BE2C (cell line): ENCODE measurements at regions not wholly inside any gene's neighbourhood (a gene's known extent, or its start where the extent isn't known, plus 50 kb on each side); places are given as distances from the start of the nearest gene placed in this dataset.

Experiments
- DNase-seq: peaks from one replicate; pipeline ENCODE4 v3.0.0-alpha.2; 2020
- H3K27me3 ChIP-seq: fragments of 250-450 bp; sonication (Bioruptor Pico); 2 replicates; pipeline ENCODE4 v1.5.1; 2020; ENCODE audit warnings: mild to moderate bottlenecking
- H3K36me3 ChIP-seq: fragments of 250-450 bp; sonication (Bioruptor Pico); 2 replicates; pipeline ENCODE4 v1.5.1; 2020; ENCODE audit warnings: mild to moderate bottlenecking
- H3K4me1 ChIP-seq: fragments of 250-450 bp; sonication (Bioruptor Pico); 2 replicates; pipeline ENCODE4 v1.5.1; 2020
- H3K4me3 ChIP-seq: 2 replicates; pipeline ENCODE4 v1.5.1; 2011; ENCODE audit warnings: low read depth, low read length
- H3K9me3 ChIP-seq: fragments of 250-450 bp; sonication (Bioruptor Pico); 2 replicates; pipeline ENCODE4 v1.5.1; 2020
- TF ChIP-seq, protein P1 (sequence below): IDR thresholded peaks from 2 replicates; pipeline ENCODE4 v1.5.1; 2012; ENCODE audit warnings: mild to moderate bottlenecking, low read depth, low read length

DNA sequence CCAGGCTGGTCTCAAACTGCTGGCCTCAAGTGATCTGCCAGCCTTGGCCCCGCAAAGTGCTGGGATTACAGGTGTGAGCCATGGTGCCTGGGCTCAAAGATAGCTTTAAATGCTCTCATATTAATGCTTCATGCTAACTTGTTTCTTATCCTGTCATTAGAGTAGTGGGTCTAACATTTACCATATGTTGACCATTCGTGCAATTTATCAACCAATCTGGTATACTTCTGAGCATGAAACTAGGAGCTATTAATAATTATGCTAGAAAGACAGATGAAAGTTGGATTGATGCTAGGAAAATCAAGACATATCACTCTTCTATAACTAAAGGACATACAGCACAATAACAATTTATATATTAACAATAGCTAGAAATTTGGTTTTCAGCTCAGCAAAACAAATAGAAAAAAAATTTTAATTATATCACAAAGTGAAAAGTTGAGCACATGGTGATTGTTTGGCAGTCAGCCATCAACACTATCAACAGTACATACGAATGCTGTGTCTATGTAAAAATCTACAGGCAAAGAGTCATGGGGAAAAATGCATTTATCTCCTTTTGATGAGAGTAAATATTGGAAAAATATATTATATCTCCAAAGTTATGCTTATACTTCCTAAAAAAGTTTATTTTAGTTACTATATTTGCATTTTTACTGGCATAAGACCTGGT lies 112.1 kb upstream of the ABCB5 start:
- peak; percentile 52 for DNase-seq
- H3K4me3 ChIP-seq = no peak overlapping the region

DNA sequence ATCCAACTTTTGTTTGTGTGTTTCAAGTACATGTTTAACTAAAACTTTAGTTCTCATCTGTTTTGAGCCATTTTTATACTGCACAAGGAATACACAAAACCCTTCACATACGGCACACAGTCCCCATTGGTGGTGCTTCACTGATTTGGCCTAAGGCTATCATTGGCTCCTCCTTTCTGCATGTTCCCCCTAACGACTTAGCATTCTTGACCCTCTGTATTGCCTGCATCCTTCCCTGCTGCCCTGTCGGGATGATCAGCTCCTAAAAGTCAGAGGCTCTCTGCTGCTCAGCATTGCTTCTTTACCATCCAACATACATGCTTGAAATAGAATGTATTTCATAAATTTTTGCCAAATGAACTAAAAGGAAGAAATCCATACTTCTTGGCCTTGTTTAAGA lies 111.4 kb upstream of the ABCB5 start:
- H3K9me3 ChIP-seq = no peaks in the 10 kb centered on the region; the same call in 1 of the 2 replicates
- no peak overlapping the region for H3K4me3 ChIP-seq
- H3K27me3 ChIP-seq = no peaks in the 10 kb centered on the region
- no peak for DNase-seq
- H3K4me1 ChIP-seq = no peaks in the 10 kb centered on the region
- TF ChIP-seq, protein P1, sequence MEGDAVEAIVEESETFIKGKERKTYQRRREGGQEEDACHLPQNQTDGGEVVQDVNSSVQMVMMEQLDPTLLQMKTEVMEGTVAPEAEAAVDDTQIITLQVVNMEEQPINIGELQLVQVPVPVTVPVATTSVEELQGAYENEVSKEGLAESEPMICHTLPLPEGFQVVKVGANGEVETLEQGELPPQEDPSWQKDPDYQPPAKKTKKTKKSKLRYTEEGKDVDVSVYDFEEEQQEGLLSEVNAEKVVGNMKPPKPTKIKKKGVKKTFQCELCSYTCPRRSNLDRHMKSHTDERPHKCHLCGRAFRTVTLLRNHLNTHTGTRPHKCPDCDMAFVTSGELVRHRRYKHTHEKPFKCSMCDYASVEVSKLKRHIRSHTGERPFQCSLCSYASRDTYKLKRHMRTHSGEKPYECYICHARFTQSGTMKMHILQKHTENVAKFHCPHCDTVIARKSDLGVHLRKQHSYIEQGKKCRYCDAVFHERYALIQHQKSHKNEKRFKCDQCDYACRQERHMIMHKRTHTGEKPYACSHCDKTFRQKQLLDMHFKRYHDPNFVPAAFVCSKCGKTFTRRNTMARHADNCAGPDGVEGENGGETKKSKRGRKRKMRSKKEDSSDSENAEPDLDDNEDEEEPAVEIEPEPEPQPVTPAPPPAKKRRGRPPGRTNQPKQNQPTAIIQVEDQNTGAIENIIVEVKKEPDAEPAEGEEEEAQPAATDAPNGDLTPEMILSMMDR = no peak
- H3K36me3 ChIP-seq = no peaks in the 10 kb centered on the region

More for the DNA sequence above, 112.1 kb upstream of the ABCB5 start:
- no peaks in the 10 kb centered on the region for H3K27me3 ChIP-seq
- no peaks in the 10 kb centered on the region for H3K36me3 ChIP-seq
- no peaks in the 10 kb centered on the region; the same call in 1 of the 2 replicates for H3K9me3 ChIP-seq
- TF ChIP-seq, protein P1 = no peak
- H3K4me1 ChIP-seq = no peaks in the 10 kb centered on the region

DNA sequence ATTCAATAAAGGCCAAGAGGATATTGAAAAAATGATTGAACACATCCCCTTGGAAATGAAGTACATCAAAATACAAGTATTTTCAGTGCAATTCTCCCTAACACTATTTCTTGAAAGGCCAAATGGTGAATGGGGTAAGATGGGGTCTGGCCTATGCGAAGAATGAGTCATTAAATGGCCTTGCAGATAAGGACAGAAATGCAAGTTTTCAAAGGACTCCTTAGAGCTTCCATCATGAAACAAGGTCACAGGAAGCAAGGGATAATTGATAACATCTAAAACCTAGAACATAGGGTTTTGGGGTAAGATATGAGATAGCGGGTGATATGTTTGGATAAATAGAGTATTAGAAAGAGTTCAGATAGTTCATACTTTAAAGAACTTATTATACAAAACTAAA lies 109.3 kb upstream of the ABCB5 start:
- H3K9me3 ChIP-seq = no peaks in the 10 kb centered on the region; the same call in 1 of the 2 replicates
- DNase-seq = no peak
- H3K27me3 ChIP-seq = no peaks in the 10 kb centered on the region
- TF ChIP-seq, protein P1 = no peak
- peaks cover 19% of the 10 kb centered on the region for H3K4me1 ChIP-seq
- H3K36me3 ChIP-seq = no peaks in the 10 kb centered on the region
- H3K4me3 ChIP-seq = no peak overlapping the region

DNA sequence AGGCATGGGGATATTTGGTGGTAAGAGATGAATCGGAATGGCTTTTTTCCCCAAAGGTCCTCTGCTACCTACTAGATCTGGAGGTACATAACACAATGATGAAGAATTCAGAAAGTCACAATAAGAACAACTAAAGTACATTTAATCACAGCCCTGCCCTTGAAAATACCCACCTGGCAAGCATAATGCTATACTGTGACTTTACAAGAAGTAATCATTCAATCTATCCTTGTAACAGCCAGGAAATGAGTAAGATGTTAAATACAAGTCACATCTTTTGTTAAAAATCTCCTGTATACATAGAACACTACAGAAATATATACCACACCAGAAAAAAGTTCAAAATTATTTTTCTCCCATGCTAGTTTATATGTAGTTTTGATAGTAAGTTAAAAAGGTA lies 108.3 kb upstream of the ABCB5 start:
- DNase-seq = no peak
- Histone ChIP-seq H3K27me3 (no peaks in the 10 kb centered on the region), H3K4me3 (no peak overlapping the region), H3K4me1 (peaks cover 24% of the 10 kb centered on the region), H3K9me3 (no peaks in the 10 kb centered on the region), H3K36me3 (no peaks in the 10 kb centered on the region)
- TF ChIP-seq, protein P1 = no peak

DNA sequence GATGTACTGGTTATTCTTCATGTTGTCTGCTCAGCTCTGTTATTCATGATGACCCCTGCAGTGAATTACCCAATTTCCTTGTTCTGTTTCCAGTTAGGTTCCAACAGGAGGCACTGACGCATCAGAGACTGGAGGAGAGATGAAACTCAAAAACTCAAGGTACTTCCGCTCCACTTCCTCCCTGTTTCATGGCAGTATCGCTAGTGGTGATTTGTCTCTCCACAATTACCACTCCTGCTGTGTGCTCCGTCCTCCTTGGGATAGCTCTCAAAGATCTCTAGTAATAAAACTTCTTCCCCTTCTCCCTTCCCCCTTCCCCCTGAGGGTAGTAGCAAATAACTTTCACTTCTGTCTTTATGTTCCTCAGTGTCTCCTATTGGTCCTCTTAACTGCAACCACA lies 107.4 kb upstream of the ABCB5 start:
- H3K36me3 ChIP-seq = no peaks in the 10 kb centered on the region
- H3K27me3 ChIP-seq = no peaks in the 10 kb centered on the region
- peaks cover 28% of the 10 kb centered on the region for H3K4me1 ChIP-seq
- no peak overlapping the region for H3K4me3 ChIP-seq
- no peaks in the 10 kb centered on the region for H3K9me3 ChIP-seq
- TF ChIP-seq, protein P1 = peak; percentile 57
- no peak for DNase-seq

DNA sequence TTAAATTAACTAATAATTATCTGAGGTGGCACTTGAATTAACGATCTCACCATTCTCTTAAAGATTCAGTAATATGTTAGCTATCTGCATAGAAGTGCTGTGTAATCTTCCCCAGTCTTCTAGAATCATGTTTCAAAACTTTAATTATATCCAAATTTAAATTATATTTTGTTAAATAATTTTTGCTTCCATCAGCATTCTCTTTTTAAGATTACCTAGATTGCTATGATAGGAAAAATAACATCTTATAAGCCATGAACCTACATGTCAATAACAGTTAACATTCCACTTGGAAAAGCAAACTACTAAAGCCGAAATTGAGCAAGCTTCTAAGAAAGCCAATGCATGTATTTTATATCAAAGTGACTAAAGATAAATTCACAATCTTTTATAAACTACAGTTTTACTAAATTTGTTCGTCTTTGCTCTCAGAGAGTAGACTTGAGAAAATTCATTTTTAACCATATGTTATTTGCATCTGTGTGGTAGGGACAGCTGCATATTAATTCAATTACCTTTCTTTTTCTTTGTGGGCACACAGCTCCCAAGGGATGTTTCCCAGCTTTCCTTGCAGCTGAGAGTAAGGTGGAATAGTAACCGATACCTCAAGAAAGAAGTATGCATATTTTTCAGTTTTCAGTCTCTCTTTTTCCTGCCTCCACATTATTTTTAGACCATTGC lies 105.4 kb upstream of the ABCB5 start:
- TF ChIP-seq, protein P1 = no peak
- Histone ChIP-seq H3K9me3 (no peaks in the 10 kb centered on the region), H3K36me3 (no peaks in the 10 kb centered on the region), H3K4me1 (peaks cover 41% of the 10 kb centered on the region), H3K4me3 (no peak overlapping the region), H3K27me3 (no peaks in the 10 kb centered on the region)
- DNase-seq = peak; percentile 34
